ENCODE measurements at regions not wholly inside any gene's neighbourhood (a gene's known extent, or its start where the extent isn't known, plus 50 kb on each side); places are given as distances from the start of the nearest gene placed in this dataset.

DNA sequence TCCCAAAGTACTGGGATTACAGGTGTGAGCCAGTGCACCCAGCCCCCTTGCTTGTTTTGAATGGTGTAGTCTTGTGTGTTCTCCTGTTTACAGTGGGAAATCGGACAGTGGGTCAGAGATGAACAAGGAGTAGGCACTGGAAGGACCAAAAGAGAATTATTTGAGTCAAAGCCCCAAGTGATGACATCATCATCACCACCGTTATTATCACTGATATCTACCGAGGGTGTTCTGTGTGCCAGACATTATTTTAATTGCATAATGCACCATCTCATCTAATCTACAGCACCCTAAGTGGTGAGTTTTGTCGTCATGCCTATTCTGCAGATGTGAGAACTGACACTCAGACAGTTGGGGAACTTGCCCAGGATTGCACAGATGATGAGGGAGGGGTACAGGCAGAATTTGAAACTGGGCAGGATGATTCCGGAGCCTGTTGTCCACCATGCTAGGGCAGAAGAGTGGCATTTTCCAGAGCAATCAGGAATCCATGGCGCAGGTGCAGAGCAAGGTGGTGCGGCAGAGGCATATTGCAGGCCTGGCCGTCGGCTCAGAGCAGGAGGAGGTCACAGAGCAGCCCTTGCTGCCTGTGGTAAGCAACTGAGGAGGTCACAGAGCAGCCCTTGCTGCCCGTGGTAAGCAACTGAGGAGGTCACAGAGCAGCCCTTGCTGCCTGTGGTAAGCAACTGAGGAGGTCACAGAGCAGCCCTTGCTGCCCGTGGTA lies 137.0 kb upstream of the HDAC4 start:
- no peak for DNase-seq

DNA sequence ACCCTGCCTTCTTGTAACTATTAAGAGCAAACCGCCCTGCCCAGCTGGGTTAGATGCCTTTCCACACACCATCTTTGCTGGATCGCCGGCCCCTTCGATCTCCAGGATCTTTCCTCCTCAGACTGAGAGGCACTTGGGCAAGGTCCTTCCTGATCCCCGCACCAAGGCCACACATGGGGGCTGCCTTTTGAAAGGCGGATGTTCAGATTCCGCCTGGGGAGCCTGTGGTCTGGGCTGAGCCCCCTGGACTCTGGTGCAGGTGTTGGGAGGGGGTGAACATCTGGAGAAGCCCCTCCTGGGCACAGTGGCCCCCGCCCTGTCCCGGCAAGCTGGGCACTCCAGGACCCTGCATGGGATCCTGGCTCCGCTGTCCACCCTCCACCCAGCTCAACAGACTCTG lies 135.4 kb upstream of the HDAC4 start:
- DNase-seq, result no peak

DNA sequence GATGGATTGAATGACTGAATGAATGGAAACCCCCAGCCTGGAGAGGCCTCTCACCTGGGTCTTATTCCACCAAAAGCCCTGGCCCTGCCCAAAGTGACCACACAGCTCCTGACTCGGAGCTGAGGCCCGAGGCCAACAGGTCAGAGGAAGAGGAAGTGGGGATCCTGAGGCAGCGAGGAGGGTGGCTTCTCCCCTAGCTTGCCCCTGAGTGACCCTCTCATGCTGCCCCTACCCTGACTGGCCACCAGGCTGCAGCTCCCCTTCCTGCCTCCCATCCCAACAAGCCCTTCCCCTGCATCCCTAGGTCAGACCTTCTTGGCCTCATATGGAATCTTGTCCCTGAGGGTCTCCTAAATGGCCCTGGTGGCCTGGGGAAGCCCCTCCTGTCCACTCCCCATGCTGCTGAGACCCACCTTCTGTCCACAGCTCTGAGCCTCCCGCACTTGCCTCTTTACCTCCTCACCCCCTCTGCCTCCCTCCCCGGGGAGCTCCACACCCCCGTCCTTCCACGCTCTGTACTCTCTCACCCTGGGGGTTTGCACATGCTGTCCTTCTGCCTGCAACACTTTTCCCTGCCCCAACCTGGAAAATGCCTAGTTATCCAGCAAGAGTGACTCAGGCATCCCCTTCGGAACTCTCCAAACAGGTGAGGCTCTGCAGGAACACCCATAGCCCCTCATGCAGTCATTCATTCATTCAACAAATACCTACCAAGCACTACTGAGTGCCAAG lies 134.8 kb upstream of the HDAC4 start:
- no peak for DNase-seq

DNA sequence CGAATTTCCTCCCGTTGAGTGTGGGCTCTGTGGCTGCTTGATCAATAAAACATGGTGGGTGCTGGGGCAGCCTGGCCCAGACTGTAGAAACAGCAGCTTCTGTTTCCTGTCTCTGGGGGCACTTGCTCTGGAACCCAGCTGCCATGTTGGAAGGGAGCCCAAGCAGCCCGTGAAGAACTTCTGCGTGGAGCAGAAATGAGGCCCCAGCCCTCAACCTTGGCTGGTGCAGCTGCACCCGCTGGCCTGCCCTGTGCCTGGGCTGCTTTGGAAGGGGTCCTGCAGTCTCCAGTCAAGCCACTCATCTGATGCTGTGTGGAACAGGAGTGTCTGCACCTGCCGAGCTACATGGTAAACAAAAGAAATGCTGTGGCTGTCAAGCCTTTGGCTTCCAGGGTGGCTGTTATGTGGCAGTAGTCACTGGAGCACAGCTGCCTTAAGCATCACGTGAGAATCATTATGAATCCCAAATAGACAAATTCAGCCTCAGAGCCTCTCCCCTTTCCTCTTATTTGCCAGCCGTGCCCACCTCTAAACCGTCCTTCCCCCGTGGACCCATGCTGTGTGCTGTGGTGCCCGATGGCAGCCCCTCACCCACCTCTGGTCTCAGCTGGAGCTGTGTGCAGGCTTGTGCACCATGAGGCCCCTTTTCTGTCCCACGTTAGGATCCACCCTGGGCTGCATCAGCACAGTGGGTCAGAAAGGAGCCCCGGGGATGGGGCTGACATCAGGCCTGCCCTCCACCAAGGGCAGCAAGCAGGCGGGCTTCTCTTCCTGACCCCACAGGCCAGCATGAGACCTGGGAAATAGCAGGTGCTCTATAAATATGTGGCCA lies 134.0 kb upstream of the HDAC4 start:
- DNase-seq, result no peak

DNA sequence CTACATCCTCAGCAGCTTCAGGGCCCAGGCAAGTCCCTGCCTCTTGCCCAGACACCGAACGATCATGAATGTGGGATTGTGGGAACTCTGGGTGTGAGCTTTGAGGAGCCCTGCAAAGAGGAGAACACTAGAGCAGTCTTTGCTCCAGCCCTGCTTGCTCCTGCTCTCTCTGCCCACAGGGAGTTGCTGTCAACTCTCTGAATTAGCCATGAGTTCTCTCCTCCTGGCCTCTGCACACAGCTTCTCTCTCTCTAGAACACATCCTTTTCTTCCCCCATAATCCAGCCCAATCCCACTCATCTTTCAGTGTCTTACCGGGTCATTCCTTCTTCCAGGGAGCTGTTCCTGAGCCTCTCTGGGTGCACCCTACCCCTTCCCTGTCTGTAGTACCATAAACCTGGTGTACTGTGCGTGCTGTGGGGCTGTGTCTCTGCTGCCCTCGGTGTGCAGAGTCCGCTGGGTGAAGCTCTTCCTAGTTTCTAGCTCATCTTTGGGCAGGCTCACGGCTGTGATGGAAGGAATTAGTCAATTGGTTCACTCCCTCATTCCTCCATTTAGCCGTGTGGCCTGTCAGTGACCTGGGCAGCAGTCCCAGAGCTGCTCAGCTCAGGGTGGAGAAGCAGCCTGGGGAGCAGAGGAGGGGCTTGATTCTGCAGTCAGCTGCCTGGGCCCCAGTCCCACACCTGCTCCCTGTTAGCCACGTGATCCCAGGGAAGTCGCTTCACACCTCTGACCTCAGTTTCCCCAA lies 132.9 kb upstream of the HDAC4 start:
- no peak for DNase-seq

DNA sequence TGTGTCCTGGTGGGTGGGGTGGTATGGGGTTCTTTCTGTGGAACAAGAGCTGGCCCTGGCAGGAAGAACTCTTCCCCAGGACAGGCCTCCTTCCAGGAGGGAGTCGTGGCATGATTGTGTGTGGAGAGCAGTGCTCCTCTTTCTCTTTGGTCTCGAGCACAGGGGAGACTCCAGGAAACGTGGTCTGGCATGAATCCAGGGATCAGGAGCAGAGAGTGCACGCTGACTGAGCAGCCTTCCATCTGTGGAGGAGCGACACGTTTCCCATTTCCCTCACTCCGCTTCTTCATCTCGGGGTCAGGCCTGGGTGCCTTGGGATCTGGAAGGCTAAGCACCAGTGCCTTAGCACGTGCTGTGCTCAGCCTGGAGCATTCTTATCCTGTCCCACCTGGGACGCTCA lies 132.0 kb upstream of the HDAC4 start:
- no peak for DNase-seq

DNA sequence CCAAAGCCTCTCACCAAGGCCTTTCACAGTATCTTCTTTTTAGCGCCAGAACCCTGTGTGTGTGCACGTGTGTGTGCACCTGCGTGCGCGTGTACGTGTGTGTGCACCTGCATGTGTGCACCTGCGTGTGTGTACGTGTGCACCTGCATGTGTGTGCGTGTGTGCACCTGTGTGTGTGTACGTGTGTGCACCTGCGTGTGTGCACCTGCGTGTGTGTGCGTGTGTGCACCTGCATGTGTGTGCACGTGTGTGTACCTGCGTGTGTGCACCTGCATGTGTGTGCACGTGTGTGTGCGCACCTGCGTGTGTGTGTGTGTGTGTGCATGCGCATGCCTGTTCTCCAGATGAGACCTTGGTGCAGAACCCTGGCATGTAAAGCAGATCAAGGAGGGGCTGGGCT lies 131.4 kb upstream of the HDAC4 start:
- no peak for DNase-seq

DNA sequence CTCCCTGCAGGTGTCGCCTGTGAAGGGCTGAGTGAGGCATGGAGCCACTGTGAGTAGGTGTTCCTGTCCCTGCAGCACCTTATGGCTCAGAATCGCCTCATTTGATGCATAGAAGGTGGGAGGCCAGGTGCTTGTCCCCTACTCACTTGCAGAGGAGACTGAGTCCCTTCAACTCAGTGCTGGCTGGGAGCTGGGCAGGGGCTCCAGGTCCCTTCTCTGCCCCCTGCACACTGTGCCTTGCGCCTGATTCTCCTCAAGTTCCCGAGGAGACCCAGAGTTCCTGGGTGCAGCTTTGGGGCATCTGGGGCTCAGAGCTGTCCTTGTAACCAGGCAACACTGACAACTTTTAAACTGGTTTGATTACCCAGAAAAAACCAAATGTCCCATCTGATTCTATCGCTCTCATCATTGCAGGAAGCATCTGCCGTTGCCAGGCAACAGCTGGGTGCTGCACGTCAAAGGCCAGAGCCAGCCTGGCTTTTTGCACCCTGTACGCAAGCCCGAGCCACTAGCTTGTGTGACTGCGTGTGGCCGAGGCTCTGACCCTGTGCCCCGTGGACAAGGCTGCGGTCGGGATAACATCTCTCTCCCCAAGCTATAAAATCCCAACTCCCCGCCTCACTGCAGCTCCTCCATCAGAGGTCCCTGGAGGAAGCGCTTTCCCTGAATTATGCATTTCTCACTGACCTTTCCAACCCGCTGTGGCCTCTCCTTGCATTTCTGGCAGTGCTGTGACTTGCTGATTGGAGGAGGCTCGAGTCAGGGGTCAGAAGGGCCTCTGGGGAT lies 130.8 kb upstream of the HDAC4 start:
- DNase-seq, result no peak

DNA sequence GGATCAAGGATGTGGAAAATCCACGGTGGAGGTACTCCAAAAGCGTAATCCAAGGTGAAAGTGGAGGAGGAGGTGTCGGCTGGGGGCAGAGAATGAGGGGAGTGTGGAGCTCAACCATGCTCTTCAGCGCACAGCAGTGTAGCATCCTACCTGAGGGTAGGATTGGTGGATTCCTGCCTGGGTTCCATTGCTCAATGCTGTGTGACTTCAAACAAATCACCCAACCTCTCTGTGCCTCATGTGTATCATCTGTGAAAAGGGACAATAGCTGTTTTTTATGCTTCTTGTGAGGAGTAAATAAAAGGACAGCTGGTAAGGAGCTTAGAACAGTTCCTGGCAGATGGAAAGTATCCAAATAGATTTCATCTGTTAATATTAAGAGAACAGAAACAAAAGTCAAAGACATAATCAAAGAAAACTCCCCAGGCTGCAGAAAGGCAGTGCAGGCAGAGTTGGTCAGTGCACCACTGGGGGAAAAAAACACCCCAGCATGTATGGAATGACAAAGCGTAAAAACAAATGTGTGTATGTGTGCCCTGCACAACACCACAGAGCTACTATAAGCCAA lies 130.0 kb upstream of the HDAC4 start:
- no peak for DNase-seq

DNA sequence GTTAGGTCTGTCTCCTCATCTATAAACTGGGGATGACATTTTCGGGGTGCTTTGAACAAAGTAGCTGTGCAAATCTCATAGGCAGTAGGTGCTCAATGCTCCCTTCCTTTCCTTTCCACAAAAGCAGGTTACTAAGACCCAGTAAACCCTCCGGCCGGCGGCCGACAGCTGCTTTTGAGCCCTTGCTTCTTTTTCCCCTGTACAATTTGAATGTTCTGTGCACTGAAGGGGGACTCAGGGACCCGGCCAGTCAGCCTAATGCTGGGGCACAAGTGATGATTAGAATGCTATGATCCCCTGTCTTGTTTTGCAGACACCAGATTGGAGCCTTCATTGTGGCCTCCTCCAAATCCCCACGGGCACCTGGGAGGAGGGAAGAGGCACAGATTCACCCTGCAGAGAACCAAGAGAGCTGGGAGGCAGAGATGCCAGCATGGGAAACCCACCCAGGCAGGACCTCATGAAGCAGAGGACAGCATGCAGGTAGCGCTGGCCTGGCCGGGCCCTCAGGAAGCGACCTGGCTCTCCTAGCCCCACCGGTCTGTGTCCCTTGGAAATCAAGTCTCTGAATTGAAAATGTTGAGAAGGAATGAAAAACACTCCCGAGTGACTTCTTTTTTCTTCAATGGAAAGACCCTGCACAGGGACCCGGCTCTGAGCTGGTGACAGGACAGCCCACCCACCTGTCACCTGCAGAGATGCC lies 128.6 kb upstream of the HDAC4 start:
- no peak for DNase-seq

DNA sequence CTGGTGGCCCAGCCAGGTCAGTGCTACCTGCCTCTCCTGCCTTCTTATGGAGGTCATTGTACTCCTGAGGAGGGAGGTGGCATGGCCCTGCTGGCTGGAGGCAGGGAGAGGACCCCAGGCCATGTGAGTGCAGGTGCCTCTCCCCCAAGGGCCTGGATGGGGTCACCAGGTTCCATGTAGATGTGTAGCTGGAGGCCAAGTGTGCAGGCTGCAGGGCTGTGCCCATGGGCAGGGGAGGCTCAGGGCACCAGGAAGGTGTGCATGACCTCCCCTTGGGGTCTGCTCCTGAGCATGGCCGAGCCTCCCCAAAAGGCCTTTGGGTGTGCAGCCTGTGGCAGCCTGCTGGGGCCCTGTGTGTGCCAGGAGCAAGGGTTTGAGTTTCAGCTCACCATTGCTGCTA lies 128.1 kb upstream of the HDAC4 start:
- DNase-seq, result no peak

DNA sequence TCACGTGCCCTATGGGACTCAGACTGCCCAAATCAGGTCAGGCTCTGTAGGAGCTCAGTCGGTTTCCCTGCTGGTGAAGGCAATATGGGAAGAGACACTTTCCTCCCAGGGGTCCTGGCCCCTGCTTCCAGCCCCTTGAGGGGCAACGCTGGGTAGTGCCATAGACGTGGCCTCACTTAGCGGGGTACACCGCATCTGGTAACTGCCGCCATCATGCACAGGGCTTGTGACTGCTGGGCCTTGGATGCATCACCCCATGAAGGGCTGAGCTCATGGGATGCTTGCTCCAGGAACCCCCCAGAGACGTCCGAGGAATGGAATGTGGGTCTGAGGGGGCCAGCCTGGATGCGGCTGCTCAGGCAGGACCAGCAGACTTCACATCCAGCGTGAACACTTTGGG lies 127.3 kb upstream of the HDAC4 start:
- DNase-seq, result no peak

DNA sequence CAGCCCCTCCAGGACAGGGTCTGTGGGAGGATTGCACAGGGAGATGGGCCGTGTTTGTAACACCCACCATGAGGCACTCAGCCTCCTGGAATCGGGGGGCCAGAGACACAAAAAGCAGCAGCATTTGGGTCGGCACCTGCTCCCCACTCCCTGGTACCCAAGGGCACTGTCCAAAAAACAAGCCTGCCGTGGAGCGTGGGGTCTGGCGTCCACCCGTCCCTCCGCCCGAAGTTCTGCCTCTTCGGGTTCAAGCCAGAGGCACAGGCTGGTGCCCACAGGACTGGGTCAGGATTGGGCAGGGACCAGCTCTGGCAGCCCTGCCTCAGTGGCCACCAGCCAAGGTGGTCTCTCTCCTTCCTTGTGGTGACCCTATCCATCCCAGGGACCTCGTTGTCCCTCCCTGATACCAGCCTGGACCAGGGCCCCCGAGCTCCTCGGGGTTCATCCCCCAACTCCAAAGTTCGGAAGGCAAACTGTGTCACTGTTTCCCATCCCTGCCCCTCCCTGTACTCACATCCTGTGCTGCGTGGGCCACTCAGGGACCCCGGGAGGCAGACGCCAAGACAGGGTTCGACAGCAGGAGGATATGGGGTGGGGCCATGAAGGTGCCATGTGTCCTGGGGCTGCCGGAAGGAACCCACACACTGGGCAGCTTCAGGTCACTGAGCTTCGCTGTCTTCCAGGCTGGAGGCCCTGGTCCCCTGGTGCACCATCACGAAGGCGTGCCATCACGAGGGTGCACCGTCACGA lies 126.0 kb upstream of the HDAC4 start:
- DNase-seq, result no peak

DNA sequence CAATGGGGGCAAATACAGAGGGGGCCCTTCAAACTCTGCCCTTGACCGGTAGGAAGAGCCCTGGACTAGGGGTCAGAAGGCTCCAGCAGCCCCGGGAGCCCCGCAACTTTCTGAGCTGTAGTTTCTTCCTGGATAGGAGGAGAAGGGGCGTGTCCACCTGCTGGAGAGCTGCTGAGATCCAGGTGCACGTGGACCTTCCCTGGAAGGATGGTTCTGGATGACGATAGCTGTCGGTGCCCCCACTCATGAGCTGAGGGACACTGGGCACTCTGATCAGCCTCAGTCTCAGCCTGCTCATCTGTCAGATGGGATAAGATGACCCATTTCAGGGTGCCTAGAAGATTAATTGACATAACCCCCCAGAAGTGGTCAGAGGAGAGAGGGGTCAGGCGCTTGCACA lies 125.2 kb upstream of the HDAC4 start:
- DNase-seq, result no peak

DNA sequence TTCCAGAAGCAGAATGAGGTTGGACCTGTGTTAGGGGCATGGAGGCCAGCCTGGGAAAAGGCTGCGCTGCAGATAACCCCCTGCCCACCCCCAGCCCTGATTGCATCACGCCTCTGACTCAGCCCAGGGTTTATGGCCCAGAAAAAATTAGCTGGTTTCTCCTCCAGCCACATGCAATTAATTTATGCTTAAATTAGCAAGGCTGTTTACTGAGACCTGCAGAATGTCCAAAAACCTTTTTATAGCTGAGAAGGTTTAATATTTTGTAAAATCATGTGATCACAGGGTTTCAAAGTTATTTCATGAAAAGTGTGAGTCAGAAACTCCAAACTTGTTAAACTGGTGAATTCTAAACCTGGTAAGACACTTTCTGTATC lies 123.1 kb upstream of the HDAC4 start:
- no peak for DNase-seq

DNA sequence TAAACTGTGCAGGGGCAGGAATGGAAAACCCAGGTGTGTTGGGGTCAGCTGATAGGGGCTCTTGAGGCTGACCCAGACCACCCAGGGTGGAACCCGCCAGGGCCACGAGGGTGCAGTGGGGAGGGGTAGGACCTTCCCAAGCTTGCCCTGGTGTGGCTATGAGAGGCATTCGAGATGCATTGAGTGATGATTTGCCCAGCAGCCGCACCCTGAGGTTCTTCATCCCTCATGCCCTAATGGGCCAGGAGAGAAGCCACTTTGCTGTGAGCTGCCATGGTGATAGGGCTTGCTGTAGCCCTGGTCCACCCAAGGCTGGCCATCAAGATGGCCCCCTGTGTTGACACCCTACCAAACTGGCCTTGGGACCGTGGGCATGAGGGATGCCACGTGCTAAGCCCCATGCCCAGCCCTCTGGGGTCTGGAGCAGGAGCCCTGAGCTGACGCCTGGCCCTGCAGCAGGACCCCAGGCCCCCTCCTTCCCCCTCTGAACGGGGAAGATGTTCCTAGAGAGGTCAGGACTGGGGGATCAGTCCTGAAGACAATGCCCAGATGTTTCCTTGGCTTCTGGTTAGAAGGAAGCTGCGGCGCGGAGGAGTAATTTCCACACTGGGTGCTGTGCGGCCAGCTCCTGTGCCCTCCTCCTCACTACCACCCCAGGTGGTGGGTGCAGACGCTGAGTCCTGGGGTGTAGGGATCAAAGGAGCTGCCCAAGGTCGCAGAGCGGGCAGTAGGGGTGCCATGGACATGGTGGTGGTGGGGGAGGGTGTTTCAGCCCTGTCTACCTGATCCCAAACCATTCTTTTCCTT lies 122.5 kb upstream of the HDAC4 start:
- no peak for DNase-seq

DNA sequence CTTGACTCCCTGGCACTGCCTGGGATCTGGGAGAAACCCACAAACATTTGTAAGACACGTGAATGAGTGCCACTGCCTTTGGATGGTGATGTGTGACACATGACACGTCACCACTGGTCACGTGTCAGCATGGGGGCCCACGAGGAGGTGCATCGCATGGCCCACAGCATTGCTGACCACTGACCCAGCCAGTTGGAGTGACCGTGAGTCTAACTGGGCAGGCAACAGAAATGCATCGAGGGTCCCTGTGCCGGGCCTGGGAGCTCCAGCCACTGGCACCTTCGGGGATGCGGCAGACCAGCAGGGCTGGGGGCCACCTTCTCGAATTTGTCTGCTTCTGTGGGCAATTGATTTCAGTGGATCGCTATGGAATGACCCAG lies 121.9 kb upstream of the HDAC4 start:
- no peak for DNase-seq

DNA sequence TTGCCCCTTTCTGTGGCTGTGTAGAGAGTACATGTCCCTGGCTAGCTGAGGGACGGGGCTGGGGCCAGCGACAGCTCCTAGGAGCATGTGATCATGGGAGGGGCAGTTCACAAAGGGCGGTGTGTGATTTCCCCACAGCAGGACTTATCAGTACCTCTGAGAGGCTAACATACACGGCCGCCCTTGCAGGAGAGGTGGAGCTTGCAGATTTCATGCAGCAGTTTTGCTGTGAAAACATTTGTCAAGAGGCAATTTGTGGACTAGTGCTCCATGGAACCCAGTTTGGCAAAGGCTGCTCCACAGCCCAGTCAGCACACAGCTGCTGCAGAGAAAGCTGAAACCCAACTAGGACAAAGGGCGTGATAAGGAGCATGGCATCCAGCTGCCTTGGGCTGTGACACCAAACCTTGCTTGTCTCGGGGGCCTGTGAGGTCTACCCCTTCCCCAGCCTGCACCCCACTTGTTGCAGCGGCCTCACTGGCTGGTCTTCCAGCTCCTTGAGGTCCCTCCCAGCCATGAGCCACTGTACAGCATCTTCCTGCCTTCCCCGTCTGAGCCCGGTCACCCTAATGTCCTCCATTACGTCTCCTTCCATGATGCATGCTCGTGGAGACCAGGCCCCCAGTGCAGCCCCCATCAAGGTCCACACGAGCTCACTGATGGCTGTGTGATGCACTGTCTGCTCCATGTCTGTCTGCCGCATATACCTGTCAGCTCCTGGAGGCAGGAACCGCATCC lies 121.4 kb upstream of the HDAC4 start:
- no peak for DNase-seq

DNA sequence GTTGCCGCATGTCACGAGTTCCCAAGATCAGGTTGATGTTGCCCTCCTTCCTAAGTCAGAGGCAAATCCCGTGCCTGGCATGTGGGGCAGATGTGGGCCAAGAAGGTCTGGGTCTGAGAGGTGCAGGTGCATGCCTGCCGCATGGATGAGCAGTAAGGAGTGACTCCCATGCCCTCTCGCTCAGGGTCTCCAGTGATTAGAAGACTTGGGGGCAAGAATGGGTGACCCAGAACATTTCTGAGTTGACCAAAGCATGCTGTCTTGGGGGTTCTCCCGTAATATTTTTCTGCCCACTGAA lies 120.6 kb upstream of the HDAC4 start:
- DNase-seq, result no peak
